B cell (primary cell): ENCODE measurements at regions not wholly inside any gene's neighbourhood (a gene's known extent, or its start where the extent isn't known, plus 50 kb on each side); places are given as distances from the start of the nearest gene placed in this dataset.

Experiments
- ATAC-seq: fragments of 200-7000 bp; cut with Tn5 transposase; one replicate; pipeline ENCODE4 v1.10.0; 2021; ENCODE audit warnings: low read depth, mild to moderate bottlenecking, moderate number of reproducible peaks, moderate library complexity
- CTCF ChIA-PET: fragments of 350-600 bp; sonication (Branson Sonifier 250); formaldehyde crosslinking; loops from one replicate; lab custom pipeline; 2021; ENCODE audit warnings: antibody characterized with exemption, inconsistent platforms; lab: Charles Lee
- POLR2A ChIA-PET: fragments of 350-600 bp; sonication (Branson Sonifier 250); formaldehyde crosslinking; loops from one replicate; lab custom pipeline; 2021; ENCODE audit warnings: antibody characterized with exemption; lab: Charles Lee
- DNase-seq: peaks from one replicate; pipeline ENCODE4 v3.0.0; 2013
- H2AFZ ChIP-seq: 2 replicates; pipeline ENCODE4 v1.6.1; 2012; ENCODE audit warnings: mild to moderate bottlenecking, low read depth, low read length; ENCODE audit not compliant: insufficient read depth, poor library complexity, severe bottlenecking
- H3K27ac ChIP-seq, 2 donors: 1 replicate in 1 of 2; 2 replicates in 1 of 2; pipeline ENCODE4 v1.5.1; 2012 to 2013; ENCODE audit warnings: low read length in 2 of 2, mild to moderate bottlenecking in 2 of 2, moderate library complexity in 1 of 2
- H3K27me3 ChIP-seq, 4 experiments: fragments of 200-600 bp in 1 of 4; sonication (generic) in 1 of 4; replicated peaks in 1 of 4; 1 replicate in 2 of 4; 2 replicates in 2 of 4; pipeline versions ENCODE4 v1.6.1 to v1.7.0; 2013 to 2016; ENCODE audit warnings: low read length in 3 of 4, mild to moderate bottlenecking in 2 of 4, mixed read lengths in 1 of 4, moderate library complexity in 1 of 4; ENCODE audit not compliant: insufficient read depth in 4 of 4, control insufficient read depth in 3 of 4; ENCODE audit errors: control extremely low read depth in 1 of 4
- H3K36me3 ChIP-seq, 2 experiments: replicated peaks in 1 of 2; 1 replicate in 1 of 2; 2 replicates in 1 of 2; pipeline versions ENCODE4 v1.6.1 to v1.7.1; 2013; ENCODE audit warnings: low read length in 1 of 2; ENCODE audit not compliant: insufficient read depth in 2 of 2, control insufficient read depth in 1 of 2; ENCODE audit errors: control extremely low read depth in 1 of 2, extremely low read depth in 1 of 2
- H3K4me1 ChIP-seq, 2 donors: fragments of 200-600 bp in 1 of 2; sonication (generic) in 1 of 2; 1 replicate in 1 of 2; 2 replicates in 1 of 2; pipeline versions ENCODE4 v1.5.1 to v1.6.1; 2013 to 2017; ENCODE audit warnings: low read length in 2 of 2; ENCODE audit not compliant: control insufficient read depth in 2 of 2, insufficient read depth in 2 of 2
- H3K4me2 ChIP-seq: replicated peaks from 2 replicates; pipeline ENCODE3; 2012; ENCODE audit warnings: mild to moderate bottlenecking, low read depth, low read length; ENCODE audit not compliant: poor library complexity, severe bottlenecking
- H3K4me3 ChIP-seq, 5 experiments: fragments of 200-600 bp in 1 of 5; sonication (generic) in 1 of 5; 1 replicate in 3 of 5; 2 replicates in 2 of 5; pipeline versions ENCODE4 v1.5.1 to v1.7.0; 2011 to 2016; ENCODE audit warnings: low read length in 4 of 5, mild to moderate bottlenecking in 4 of 5, low read depth in 2 of 5, control low read depth in 1 of 5, moderate library complexity in 1 of 5; ENCODE audit not compliant: insufficient read depth in 1 of 5; ENCODE audit errors: control extremely low read depth in 1 of 5, extremely low read depth in 1 of 5
- H3K79me2 ChIP-seq: fragments of 200-600 bp; sonication (generic); one replicate; pipeline ENCODE4 v1.6.0; 2016; ENCODE audit warnings: low read length; ENCODE audit not compliant: control insufficient read depth, insufficient read depth
- H3K9ac ChIP-seq: fragments of 200-600 bp; sonication (generic); 2 replicates; pipeline ENCODE4 v1.6.1; 2017; ENCODE audit warnings: mild to moderate bottlenecking, low read length, moderate library complexity
- H3K9me3 ChIP-seq, 3 donors: one replicate each; pipeline versions ENCODE4 v1.6.1 to v1.7.1; 2013; ENCODE audit warnings: low read length in 2 of 3; ENCODE audit not compliant: control insufficient read depth in 2 of 3, insufficient read depth in 1 of 3; ENCODE audit errors: control extremely low read depth in 1 of 3
- H4K20me1 ChIP-seq: 2 replicates; pipeline ENCODE4 v1.6.0; 2012; ENCODE audit warnings: mild to moderate bottlenecking, low read length; ENCODE audit not compliant: insufficient read depth, control insufficient read depth, poor library complexity, severe bottlenecking
- H3K27ac Mint-ChIP-seq: one replicate; pipeline ENCODE4 v1.8.0; 2021; ENCODE audit warnings: mixed read lengths
- H3K27me3 Mint-ChIP-seq: one replicate; pipeline ENCODE4 v1.8.0; 2021; ENCODE audit warnings: mixed read lengths
- H3K4me1 Mint-ChIP-seq: one replicate; pipeline ENCODE4 v1.8.0; 2021; ENCODE audit warnings: mixed read lengths
- H3K4me3 Mint-ChIP-seq: one replicate; pipeline ENCODE4 v1.8.0; 2021; ENCODE audit warnings: mixed read lengths
- H3K9me3 Mint-ChIP-seq: one replicate; pipeline ENCODE4 v1.8.0; 2022; ENCODE audit warnings: mixed read lengths; ENCODE audit not compliant: insufficient read depth
- EZH2 ChIP-seq: IDR thresholded peaks from 2 replicates; pipeline ENCODE4 v1.6.1; 2012; ENCODE audit warnings: borderline replicate concordance, low read depth, mild to moderate bottlenecking, moderate library complexity, low read length; ENCODE audit not compliant: insufficient read depth, poor library complexity, severe bottlenecking
- WGBS: methylation state at CpG from one replicate; pipeline ENCODE4 v1.1.5; 2013; ENCODE audit warnings: missing lambda C conversion rate; ENCODE audit not compliant: insufficient coverage; 5-methylcytosine and 5-hydroxymethylcytosine counted together
- intact Hi-C: fragments of 100-400 bp; cut with micrococcal nuclease; formaldehyde crosslinking; loops from one replicate; pipeline ENCODE4 v1.10.0; 2022
- TF ChIP-seq, protein P1 (sequence below): fragments of 200-600 bp; IDR thresholded peaks from one replicate; pipeline ENCODE4 v1.8.0; 2022; ENCODE audit warnings: antibody characterized with exemption, mild to moderate bottlenecking

DNA sequence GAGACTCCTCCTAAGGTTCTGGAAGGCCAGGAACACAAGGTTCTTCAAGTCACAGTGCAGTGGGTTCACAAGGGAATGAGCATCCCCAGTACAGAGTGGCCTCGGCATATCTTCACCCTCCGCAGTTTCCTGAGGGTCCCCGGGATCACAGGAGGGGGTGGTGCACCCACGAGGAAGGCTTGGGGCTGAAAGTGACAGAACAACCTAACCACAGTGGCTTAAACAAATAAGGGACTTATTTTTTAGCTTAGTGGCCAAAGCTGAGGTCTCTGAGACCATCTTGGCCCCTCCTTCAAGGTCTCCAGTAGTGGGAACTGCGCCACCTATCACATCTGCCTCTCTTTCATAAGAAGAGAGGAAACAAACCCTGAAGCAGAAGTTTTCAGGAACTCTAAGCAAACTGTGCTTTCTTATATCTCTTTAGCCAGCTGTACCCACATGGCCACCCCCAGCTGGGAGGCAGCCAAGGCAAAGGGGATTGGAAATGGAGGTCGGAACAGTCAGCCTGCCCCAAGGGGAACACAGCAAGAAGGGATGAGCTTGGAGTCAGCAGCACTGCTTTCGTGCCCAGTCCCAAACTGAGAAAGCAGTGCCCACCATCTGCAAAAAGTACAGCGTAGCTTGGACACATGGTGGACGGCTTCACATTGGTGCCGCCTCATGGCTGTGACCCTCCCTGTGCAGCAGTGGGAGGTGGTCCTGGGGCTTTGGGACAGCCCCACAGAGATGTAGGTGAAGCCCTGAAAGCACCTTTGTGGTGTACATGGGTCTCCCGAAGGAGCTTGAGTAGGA lies 260.0 kb upstream of the ID2 start:
- Mint-ChIP-seq H3K27ac (no peak overlapping the region), H3K9me3 (no peaks in the 10 kb centered on the region), H3K4me1 (no peaks in the 10 kb centered on the region), H3K4me3 (no peak overlapping the region), H3K27me3 (peaks cover 59% of the 10 kb centered on the region)
- Histone ChIP-seq H3K4me2 (no peak overlapping the region), H3K27ac (no peak overlapping the region), H4K20me1 (no peaks in the 10 kb centered on the region), H3K27me3 (peaks cover 0 to 25% (median 8%) of the 10 kb centered on the region in 4 experiments), H3K79me2 (no peaks in the 10 kb centered on the region), H3K9me3 (no peaks in the 10 kb centered on the region), H2AFZ (no peak overlapping the region), H3K4me1 (peaks cover 0 to 3% of the 10 kb centered on the region in 2 donors), H3K9ac (no peak overlapping the region), H3K4me3 (no peak overlapping the region), H3K36me3 (no peaks in the 10 kb centered on the region)
- ChIA-PET POLR2A (no interaction called here), CTCF (interaction anchor here (1.1 kb wide), 1 partner anchor 9 kb away, joined by 3 read pairs; no protein-coding TSS in a partner anchor)
- 57% methylated on average over 8 of the region's 11 CpGs for WGBS
- ATAC-seq (no peak), DNase-seq (no peak)
- no peak for TF ChIP-seq EZH2
- intact Hi-C loops = no loop called here

DNA sequence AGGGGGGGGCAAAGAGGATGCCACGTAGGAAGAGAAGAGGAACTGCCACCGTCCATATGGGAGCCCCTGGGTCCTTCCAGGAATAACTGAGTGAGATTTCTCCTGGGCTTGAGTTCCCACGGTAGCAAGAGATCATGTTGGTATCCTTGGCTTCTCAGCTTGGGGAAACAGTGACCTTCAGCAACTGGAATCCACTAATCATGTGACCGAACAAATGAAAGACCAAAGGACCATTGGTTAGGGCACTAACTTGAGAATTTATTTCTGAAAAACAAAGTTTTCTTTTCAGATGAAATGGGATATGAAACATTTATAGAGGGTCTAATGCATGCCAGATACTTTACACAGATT lies 259.4 kb upstream of the ID2 start:
- Histone ChIP-seq H3K9ac (no peak overlapping the region), H2AFZ (no peak overlapping the region), H3K79me2 (no peaks in the 10 kb centered on the region), H3K36me3 (no peaks in the 10 kb centered on the region), H3K4me3 (no peak overlapping the region), H3K4me2 (no peak overlapping the region), H3K4me1 (peaks cover 0 to 3% of the 10 kb centered on the region in 2 donors), H3K27me3 (peaks cover 0 to 25% (median 9%) of the 10 kb centered on the region in 4 experiments), H3K27ac (no peak overlapping the region), H4K20me1 (no peaks in the 10 kb centered on the region), H3K9me3 (no peaks in the 10 kb centered on the region)
- TF ChIP-seq, protein P1, sequence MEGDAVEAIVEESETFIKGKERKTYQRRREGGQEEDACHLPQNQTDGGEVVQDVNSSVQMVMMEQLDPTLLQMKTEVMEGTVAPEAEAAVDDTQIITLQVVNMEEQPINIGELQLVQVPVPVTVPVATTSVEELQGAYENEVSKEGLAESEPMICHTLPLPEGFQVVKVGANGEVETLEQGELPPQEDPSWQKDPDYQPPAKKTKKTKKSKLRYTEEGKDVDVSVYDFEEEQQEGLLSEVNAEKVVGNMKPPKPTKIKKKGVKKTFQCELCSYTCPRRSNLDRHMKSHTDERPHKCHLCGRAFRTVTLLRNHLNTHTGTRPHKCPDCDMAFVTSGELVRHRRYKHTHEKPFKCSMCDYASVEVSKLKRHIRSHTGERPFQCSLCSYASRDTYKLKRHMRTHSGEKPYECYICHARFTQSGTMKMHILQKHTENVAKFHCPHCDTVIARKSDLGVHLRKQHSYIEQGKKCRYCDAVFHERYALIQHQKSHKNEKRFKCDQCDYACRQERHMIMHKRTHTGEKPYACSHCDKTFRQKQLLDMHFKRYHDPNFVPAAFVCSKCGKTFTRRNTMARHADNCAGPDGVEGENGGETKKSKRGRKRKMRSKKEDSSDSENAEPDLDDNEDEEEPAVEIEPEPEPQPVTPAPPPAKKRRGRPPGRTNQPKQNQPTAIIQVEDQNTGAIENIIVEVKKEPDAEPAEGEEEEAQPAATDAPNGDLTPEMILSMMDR = no peak
- no peak for TF ChIP-seq EZH2
- H3K9me3 Mint-ChIP-seq = no peaks in the 10 kb centered on the region
- DNase-seq (no peak), ATAC-seq (no peak)
- POLR2A ChIA-PET = no interaction called here
- no peak overlapping the region for H3K27ac Mint-ChIP-seq
- CTCF ChIA-PET = interaction anchor here (1.1 kb wide), 1 partner anchor 9 kb away, joined by 3 read pairs; no protein-coding TSS in a partner anchor
- WGBS = 62% methylated on average over 3 of the region's 4 CpGs
- H3K4me1 Mint-ChIP-seq = no peaks in the 10 kb centered on the region
- intact Hi-C loops = no loop called here
- peaks cover 63% of the 10 kb centered on the region for H3K27me3 Mint-ChIP-seq
- H3K4me3 Mint-ChIP-seq = no peak overlapping the region
